ENCODE measurements at regions not wholly inside any gene's neighbourhood (a gene's known extent, or its start where the extent isn't known, plus 50 kb on each side); places are given as distances from the start of the nearest gene placed in this dataset.
"Not testable (repeated sequence)": the region's sequence is repeated elsewhere in the genome, so short reads cannot be mapped to it uniquely, and the experiment has no call there.

DNA sequence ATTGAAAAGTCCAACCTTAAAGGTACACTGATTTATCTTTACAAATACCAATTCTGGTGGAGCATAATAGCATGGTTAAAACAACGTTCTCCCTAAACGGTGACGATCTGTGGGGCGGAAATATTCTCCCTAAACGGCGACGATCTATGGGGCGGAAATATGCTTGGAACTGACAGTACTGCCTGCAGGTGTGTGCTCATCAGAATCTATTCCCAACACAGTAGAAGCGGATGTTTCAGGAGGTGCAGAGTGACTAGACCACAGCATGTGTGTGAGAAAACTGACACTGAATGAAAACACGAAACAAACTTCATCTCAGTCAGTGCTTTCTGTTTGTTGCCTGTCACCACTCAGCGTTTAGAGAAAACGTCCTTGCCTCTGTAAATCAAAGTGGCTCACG, 210.0 kb downstream of the BANP start:
- not testable (repeated sequence) for BruUV-seq (replicated peaks)

DNA sequence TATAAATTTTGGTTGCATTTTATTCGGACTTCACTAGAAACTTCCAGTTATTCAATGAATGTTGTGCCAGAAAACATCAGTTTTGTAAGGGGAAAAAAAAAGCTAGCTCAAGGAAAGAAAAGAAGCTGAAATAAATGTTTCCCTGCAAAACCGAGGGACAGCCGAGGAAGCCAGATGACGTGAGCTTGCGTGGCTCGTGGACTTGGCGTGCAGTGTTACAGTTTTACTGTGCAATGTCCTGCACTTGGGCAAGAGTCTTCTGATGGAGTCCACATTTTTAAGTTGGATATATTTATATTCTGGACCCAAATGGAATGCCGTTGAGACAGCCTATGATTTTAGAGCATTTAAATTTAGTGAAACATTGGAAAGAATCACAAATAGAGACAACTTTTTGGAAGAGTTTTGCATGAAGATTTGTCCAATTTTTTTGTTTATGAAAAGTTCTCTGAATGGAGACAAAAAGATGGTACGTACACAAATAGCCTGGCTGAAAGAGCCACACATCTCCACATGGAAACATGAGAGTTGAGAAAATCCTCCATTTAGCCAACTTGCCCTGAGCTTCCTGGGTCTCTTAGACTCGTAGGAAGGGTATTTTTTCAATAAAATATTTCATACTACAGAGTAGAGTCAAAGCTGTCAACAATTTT, 210.5 kb downstream of the BANP start:
- CTCF ChIA-PET; H3K9ac ChIP-seq (replicated peaks; ENCODE audit: extremely low read depth, insufficient read depth, low read length); H3K27me3 ChIP-seq (ENCODE audit: control insufficient read depth in 2 of 2, insufficient read depth in 2 of 2, low read length in 2 of 2); dilution Hi-C loops (cut with MboI; ENCODE audit: extremely low pct_ligation_motif_present, low sequenced_read_pairs); H3K4me2 ChIP-seq (ENCODE audit: insufficient read depth, low read length); H3K4me1 ChIP-seq (ENCODE audit: control insufficient read depth, extremely low read depth, insufficient read depth, low read length); BruUV-seq (replicated peaks); H3K36me3 ChIP-seq (ENCODE audit: control insufficient read depth in 2 of 2, extremely low read depth in 1 of 2, insufficient read depth in 2 of 2, low read length in 2 of 2); POLR2A ChIA-PET; H2AFZ ChIP-seq (ENCODE audit: low read depth, low read length); H3K4me3 ChIP-seq (replicated peaks in 1 of 3; ENCODE audit: insufficient read depth in 1 of 3, low read depth in 1 of 3, low read length in 3 of 3); H3K27ac ChIP-seq (ENCODE audit: insufficient read depth, low read depth, low read length); H3K79me2 ChIP-seq (ENCODE audit: control insufficient read depth, insufficient read depth, low read length); intact Hi-C loops (cut with micrococcal nuclease); DNase-seq (ENCODE audit: low read depth, low spot score); H3K9me3 ChIP-seq (replicated peaks; ENCODE audit: control insufficient read depth, insufficient read depth, low read length); H4K20me1 ChIP-seq (replicated peaks; ENCODE audit: control insufficient read depth, extremely low read depth, insufficient read depth, low read length); H3K9me1 ChIP-seq (replicated peaks; ENCODE audit: control insufficient read depth, extremely low read depth, insufficient read depth, low read length): not testable (repeated sequence)
- FAIRE-seq = peak; percentile 79

More for the DNA sequence above, 210.0 kb downstream of the BANP start:
- H3K79me2 ChIP-seq (ENCODE audit: control insufficient read depth, insufficient read depth, low read length); dilution Hi-C loops (cut with MboI; ENCODE audit: extremely low pct_ligation_motif_present, low sequenced_read_pairs); H3K9me1 ChIP-seq (replicated peaks; ENCODE audit: control insufficient read depth, extremely low read depth, insufficient read depth, low read length); H3K9ac ChIP-seq (replicated peaks; ENCODE audit: extremely low read depth, insufficient read depth, low read length); DNase-seq (ENCODE audit: low read depth, low spot score); CTCF ChIA-PET; H3K27ac ChIP-seq (ENCODE audit: insufficient read depth, low read depth, low read length); POLR2A ChIA-PET; H3K36me3 ChIP-seq (ENCODE audit: control insufficient read depth in 2 of 2, extremely low read depth in 1 of 2, insufficient read depth in 2 of 2, low read length in 2 of 2); H3K9me3 ChIP-seq (replicated peaks; ENCODE audit: control insufficient read depth, insufficient read depth, low read length); H3K4me2 ChIP-seq (ENCODE audit: insufficient read depth, low read length); intact Hi-C loops (cut with micrococcal nuclease); H3K4me3 ChIP-seq (replicated peaks in 1 of 3; ENCODE audit: insufficient read depth in 1 of 3, low read depth in 1 of 3, low read length in 3 of 3); H3K27me3 ChIP-seq (ENCODE audit: control insufficient read depth in 2 of 2, insufficient read depth in 2 of 2, low read length in 2 of 2); H3K4me1 ChIP-seq (ENCODE audit: control insufficient read depth, extremely low read depth, insufficient read depth, low read length); H2AFZ ChIP-seq (ENCODE audit: low read depth, low read length); H4K20me1 ChIP-seq (replicated peaks; ENCODE audit: control insufficient read depth, extremely low read depth, insufficient read depth, low read length): not testable (repeated sequence)
- FAIRE-seq = peak; percentile 81

DNA sequence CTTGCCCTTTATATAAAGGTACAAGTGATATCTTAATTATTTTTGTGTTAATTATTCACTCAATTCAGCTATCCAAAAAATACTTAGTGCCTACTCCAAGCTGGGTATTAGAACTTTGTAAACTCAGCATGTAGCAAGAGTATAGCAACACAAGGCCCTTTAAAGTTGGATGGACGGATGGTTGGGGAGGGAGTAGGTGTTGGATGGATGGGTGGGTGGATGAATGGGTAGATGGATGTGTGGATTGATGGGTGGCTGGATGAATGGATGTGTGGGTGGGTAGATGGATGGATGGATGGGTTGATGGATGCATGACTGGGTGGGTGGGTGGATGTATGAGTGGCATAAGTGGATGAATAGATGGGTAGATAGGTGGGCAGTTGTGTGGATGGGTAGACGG, 211.5 kb downstream of the BANP start:
- H3K4me3 ChIP-seq (replicated peaks in 1 of 3; ENCODE audit: insufficient read depth in 1 of 3, low read depth in 1 of 3, low read length in 3 of 3); H3K9me1 ChIP-seq (replicated peaks; ENCODE audit: control insufficient read depth, extremely low read depth, insufficient read depth, low read length); H3K27ac ChIP-seq (ENCODE audit: insufficient read depth, low read depth, low read length); H3K36me3 ChIP-seq (ENCODE audit: control insufficient read depth in 2 of 2, extremely low read depth in 1 of 2, insufficient read depth in 2 of 2, low read length in 2 of 2); DNase-seq (ENCODE audit: low read depth, low spot score); H3K4me2 ChIP-seq (ENCODE audit: insufficient read depth, low read length); POLR2A ChIA-PET; H3K4me1 ChIP-seq (ENCODE audit: control insufficient read depth, extremely low read depth, insufficient read depth, low read length); intact Hi-C loops (cut with micrococcal nuclease); CTCF ChIA-PET; BruUV-seq (replicated peaks); H4K20me1 ChIP-seq (replicated peaks; ENCODE audit: control insufficient read depth, extremely low read depth, insufficient read depth, low read length); dilution Hi-C loops (cut with MboI; ENCODE audit: extremely low pct_ligation_motif_present, low sequenced_read_pairs); FAIRE-seq; H3K9me3 ChIP-seq (replicated peaks; ENCODE audit: control insufficient read depth, insufficient read depth, low read length); H3K79me2 ChIP-seq (ENCODE audit: control insufficient read depth, insufficient read depth, low read length); H3K9ac ChIP-seq (replicated peaks; ENCODE audit: extremely low read depth, insufficient read depth, low read length); H2AFZ ChIP-seq (ENCODE audit: low read depth, low read length); H3K27me3 ChIP-seq (ENCODE audit: control insufficient read depth in 2 of 2, insufficient read depth in 2 of 2, low read length in 2 of 2): not testable (repeated sequence)

DNA sequence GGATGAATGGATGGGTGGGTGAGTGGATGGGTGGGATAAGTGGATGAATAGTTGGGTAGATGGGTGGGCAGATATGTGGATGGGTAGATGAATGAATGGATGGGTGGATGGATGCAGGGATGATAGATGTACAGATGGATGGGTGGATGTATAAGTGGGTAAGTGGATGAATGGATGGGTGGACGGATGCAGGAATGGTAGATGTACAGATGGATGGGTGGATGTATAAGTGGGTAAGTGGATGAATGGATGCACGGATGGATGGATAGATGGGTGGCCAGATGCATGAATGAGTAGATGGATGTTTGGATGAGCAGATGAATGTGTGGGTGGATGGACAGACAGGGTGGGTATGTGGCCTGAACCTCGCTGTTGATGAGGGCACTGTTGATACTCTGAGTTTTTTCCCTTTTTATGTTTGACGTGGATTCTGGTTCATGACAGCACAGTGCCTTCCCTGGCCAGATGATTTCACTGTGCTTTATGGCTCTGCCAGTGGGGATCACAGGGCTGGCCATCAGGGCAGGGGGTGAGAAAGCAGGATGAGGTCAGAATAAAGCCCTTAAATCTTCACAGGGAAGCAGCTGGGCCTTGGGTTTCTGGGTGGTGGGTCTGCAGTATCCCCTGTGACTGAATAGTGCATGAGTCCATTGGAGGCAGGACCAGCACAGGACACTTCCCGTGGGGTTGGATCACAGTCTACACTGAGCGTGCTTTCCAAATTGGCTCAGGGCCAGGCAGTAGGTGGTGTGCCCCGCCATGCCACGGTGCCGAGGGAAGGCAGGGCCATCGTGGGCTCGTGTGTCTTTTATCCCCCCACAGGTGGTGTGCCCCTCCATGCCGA, 213.2 kb downstream of the BANP start:
- H3K4me2 ChIP-seq (ENCODE audit: insufficient read depth, low read length); FAIRE-seq; H3K79me2 ChIP-seq (ENCODE audit: control insufficient read depth, insufficient read depth, low read length); H2AFZ ChIP-seq (ENCODE audit: low read depth, low read length); intact Hi-C loops (cut with micrococcal nuclease); dilution Hi-C loops (cut with MboI; ENCODE audit: extremely low pct_ligation_motif_present, low sequenced_read_pairs); H3K9ac ChIP-seq (replicated peaks; ENCODE audit: extremely low read depth, insufficient read depth, low read length); H3K36me3 ChIP-seq (ENCODE audit: control insufficient read depth in 2 of 2, extremely low read depth in 1 of 2, insufficient read depth in 2 of 2, low read length in 2 of 2); H3K4me1 ChIP-seq (ENCODE audit: control insufficient read depth, extremely low read depth, insufficient read depth, low read length); H3K27ac ChIP-seq (ENCODE audit: insufficient read depth, low read depth, low read length); H4K20me1 ChIP-seq (replicated peaks; ENCODE audit: control insufficient read depth, extremely low read depth, insufficient read depth, low read length); DNase-seq (ENCODE audit: low read depth, low spot score); H3K9me1 ChIP-seq (replicated peaks; ENCODE audit: control insufficient read depth, extremely low read depth, insufficient read depth, low read length); BruUV-seq (replicated peaks); H3K4me3 ChIP-seq (replicated peaks in 1 of 3; ENCODE audit: insufficient read depth in 1 of 3, low read depth in 1 of 3, low read length in 3 of 3); CTCF ChIA-PET; POLR2A ChIA-PET; H3K27me3 ChIP-seq (ENCODE audit: control insufficient read depth in 2 of 2, insufficient read depth in 2 of 2, low read length in 2 of 2); H3K9me3 ChIP-seq (replicated peaks; ENCODE audit: control insufficient read depth, insufficient read depth, low read length): not testable (repeated sequence)
